Activated naive CD4-positive, alpha-beta T cell treated with anti-CD3 and anti-CD28 coated beads, Interleukin-2, amount 50 U/mL, for 24 hours (primary cell): ENCODE measurements at regions not wholly inside any gene's neighbourhood (a gene's known extent, or its start where the extent isn't known, plus 50 kb on each side); places are given as distances from the start of the nearest gene placed in this dataset.

Experiments
- H3K27ac Mint-ChIP-seq: one replicate; pipeline ENCODE4 v1.8.0; 2021; ENCODE audit warnings: mild to moderate bottlenecking, mixed read lengths
- H3K27me3 Mint-ChIP-seq: one replicate; pipeline ENCODE4 v1.8.0; 2021; ENCODE audit warnings: mixed read lengths
- H3K36me3 Mint-ChIP-seq: one replicate; pipeline ENCODE4 v1.8.0; 2021; ENCODE audit warnings: mixed read lengths
- H3K4me1 Mint-ChIP-seq: one replicate; pipeline ENCODE4 v1.8.0; 2021; ENCODE audit warnings: mixed read lengths
- H3K4me3 Mint-ChIP-seq: one replicate; pipeline ENCODE4 v1.8.0; 2021; ENCODE audit warnings: mild to moderate bottlenecking, mixed read lengths
- H3K9me3 Mint-ChIP-seq: one replicate; pipeline ENCODE4 v1.8.0; 2021; ENCODE audit warnings: mixed read lengths

DNA sequence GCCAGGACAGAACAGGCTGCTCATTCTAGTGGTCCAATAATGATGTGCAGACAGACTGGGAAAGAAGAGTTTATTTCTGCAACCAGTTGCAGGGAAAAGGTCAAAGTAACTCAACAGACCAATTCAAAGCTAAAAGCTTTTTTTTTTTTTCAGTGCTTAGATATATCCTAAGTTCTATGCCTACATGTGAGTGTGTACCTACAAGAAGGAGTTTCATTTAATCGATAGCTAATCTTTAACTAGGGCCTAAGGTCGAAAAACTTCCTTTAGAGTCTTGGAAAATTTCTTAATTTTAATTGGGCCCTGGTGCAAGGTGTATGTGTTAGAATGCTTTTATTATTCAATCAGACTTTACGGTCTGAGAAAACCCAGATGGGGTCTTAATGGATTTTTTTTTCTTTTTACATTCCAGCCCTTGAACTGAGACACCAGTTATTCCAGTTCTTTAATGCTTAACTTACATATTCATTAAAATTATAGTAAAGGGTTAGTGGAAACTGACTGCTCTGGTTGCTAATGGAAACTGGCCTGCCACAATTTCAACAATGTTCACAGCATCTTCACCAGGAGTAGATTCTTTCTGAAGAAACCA, 365.3 kb downstream of the MTRR start:
- H3K9me3 Mint-ChIP-seq = peaks cover 4% of the 10 kb centered on the region
- no peaks in the 10 kb centered on the region for H3K27me3 Mint-ChIP-seq
- H3K36me3 Mint-ChIP-seq = no peaks in the 10 kb centered on the region
- H3K4me1 Mint-ChIP-seq = no peaks in the 10 kb centered on the region
- H3K4me3 Mint-ChIP-seq = no peak overlapping the region
- no peak overlapping the region for H3K27ac Mint-ChIP-seq

GRCh38 chr5:8238080-8238479, 369.1 kb downstream of the MTRR start:
- H3K36me3 Mint-ChIP-seq = no peaks in the 10 kb centered on the region
- H3K27me3 Mint-ChIP-seq = no peaks in the 10 kb centered on the region
- peaks cover 4% of the 10 kb centered on the region for H3K9me3 Mint-ChIP-seq
- no peak overlapping the region for H3K27ac Mint-ChIP-seq
- no peaks in the 10 kb centered on the region for H3K4me1 Mint-ChIP-seq
- no peak overlapping the region for H3K4me3 Mint-ChIP-seq

- Mint-ChIP-seq H3K27me3 (no peaks in the 10 kb centered on the region), H3K4me1 (no peaks in the 10 kb centered on the region), H3K36me3 (no peaks in the 10 kb centered on the region), H3K9me3 (peaks cover 8% of the 10 kb centered on the region), H3K4me3 (no peak overlapping the region), H3K27ac (no peak overlapping the region)
Observed at GRCh38 chr5:8239198-8239597, 370.2 kb downstream of the MTRR start.

- H3K9me3 Mint-ChIP-seq = peaks cover 12% of the 10 kb centered on the region
- no peak overlapping the region for H3K27ac Mint-ChIP-seq
- H3K4me3 Mint-ChIP-seq = no peak overlapping the region
- no peaks in the 10 kb centered on the region for H3K27me3 Mint-ChIP-seq
- H3K36me3 Mint-ChIP-seq = no peaks in the 10 kb centered on the region
- H3K4me1 Mint-ChIP-seq = no peaks in the 10 kb centered on the region
Observed at GRCh38 chr5:8239646-8240045, 370.7 kb downstream of the MTRR start.

DNA sequence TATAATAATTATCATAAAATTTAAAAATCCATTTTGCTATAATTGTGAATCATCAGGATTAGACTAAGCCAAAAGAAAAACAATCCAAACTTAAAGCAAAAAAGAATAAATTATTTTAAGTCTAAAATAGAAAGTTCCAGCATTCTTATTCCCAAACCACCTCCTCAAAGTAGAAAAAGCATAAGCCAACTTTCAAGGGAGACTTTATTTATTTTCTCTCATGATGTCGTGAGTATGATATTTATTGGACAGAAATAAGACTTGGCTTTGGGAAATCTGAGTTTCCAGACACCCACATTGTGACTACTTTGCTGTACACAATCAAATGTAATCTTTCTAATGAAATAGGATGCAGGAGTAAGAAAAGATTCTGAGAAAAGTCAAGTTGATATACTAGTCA, 372.1 kb downstream of the MTRR start:
- no peak overlapping the region for H3K4me3 Mint-ChIP-seq
- H3K4me1 Mint-ChIP-seq = no peaks in the 10 kb centered on the region
- H3K9me3 Mint-ChIP-seq = peaks cover 12% of the 10 kb centered on the region
- no peaks in the 10 kb centered on the region for H3K36me3 Mint-ChIP-seq
- H3K27me3 Mint-ChIP-seq = no peaks in the 10 kb centered on the region
- H3K27ac Mint-ChIP-seq = no peak overlapping the region

DNA sequence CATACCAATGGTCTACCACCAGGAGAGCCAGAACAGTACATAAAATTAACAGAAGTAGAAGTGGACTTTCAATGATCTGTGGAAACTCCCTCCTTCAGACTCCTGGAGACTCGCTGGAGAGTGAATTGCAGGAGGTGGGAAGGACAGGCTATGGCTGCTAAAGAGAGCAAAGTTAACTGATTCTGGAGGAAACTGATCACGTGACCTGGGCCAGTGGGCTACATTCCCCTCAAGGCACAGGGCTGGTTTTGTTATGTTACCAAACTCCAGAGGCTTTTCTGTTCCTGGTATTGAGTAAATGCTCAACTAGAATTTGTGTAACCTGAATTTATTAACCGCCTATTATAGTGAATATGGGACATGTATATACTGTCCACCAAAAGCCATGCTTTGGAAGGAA, 372.6 kb downstream of the MTRR start:
- Mint-ChIP-seq H3K4me1 (no peaks in the 10 kb centered on the region), H3K27ac (no peak overlapping the region), H3K27me3 (no peaks in the 10 kb centered on the region), H3K9me3 (peaks cover 8% of the 10 kb centered on the region), H3K36me3 (no peaks in the 10 kb centered on the region), H3K4me3 (no peak overlapping the region)

- Mint-ChIP-seq H3K9me3 (peaks cover 8% of the 10 kb centered on the region), H3K4me1 (no peaks in the 10 kb centered on the region), H3K27ac (no peak overlapping the region), H3K27me3 (no peaks in the 10 kb centered on the region), H3K36me3 (no peaks in the 10 kb centered on the region), H3K4me3 (no peak overlapping the region)
Observed at GRCh38 chr5:8247049-8247899, 378.3 kb downstream of the MTRR start.

- H3K4me1 Mint-ChIP-seq = no peaks in the 10 kb centered on the region
- H3K36me3 Mint-ChIP-seq = no peaks in the 10 kb centered on the region
- H3K27ac Mint-ChIP-seq = no peak overlapping the region
- H3K27me3 Mint-ChIP-seq = no peaks in the 10 kb centered on the region
- H3K4me3 Mint-ChIP-seq = no peak overlapping the region
- H3K9me3 Mint-ChIP-seq = peaks cover 5% of the 10 kb centered on the region
Observed at GRCh38 chr5:8253376-8253775, 384.4 kb downstream of the MTRR start.

- Mint-ChIP-seq H3K4me1 (no peaks in the 10 kb centered on the region), H3K27ac (no peak overlapping the region), H3K27me3 (no peaks in the 10 kb centered on the region), H3K9me3 (peaks cover 5% of the 10 kb centered on the region), H3K4me3 (no peak overlapping the region), H3K36me3 (no peaks in the 10 kb centered on the region)
Observed at GRCh38 chr5:8254674-8255073, 385.7 kb downstream of the MTRR start.

- Mint-ChIP-seq H3K4me3 (no peak overlapping the region), H3K36me3 (no peaks in the 10 kb centered on the region), H3K27ac (no peak overlapping the region), H3K27me3 (no peaks in the 10 kb centered on the region), H3K9me3 (peaks cover 5% of the 10 kb centered on the region), H3K4me1 (no peaks in the 10 kb centered on the region)
Observed at GRCh38 chr5:8258801-8259200, 389.9 kb downstream of the MTRR start.

DNA sequence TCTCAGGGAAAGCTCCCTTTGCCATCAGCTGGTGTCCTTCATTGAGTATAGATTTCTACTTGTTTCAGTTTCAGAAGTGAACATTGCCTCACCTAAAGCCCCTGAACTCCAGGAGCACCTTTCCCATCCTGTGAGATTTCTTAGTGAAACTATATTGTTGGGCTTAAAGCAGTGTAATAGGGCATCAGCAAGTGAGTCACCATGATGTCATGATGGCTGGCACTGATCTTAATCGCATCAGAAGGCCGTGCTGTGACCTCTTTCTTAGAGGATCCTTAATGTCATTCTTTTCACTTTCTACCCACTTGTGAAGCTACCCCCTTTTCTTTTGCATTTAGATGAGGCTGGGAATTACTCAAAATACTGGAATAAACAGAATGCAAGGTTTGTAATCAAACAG, 401.3 kb downstream of the MTRR start:
- no peaks in the 10 kb centered on the region for H3K27me3 Mint-ChIP-seq
- peaks cover 4% of the 10 kb centered on the region for H3K9me3 Mint-ChIP-seq
- H3K27ac Mint-ChIP-seq = no peak overlapping the region

DNA sequence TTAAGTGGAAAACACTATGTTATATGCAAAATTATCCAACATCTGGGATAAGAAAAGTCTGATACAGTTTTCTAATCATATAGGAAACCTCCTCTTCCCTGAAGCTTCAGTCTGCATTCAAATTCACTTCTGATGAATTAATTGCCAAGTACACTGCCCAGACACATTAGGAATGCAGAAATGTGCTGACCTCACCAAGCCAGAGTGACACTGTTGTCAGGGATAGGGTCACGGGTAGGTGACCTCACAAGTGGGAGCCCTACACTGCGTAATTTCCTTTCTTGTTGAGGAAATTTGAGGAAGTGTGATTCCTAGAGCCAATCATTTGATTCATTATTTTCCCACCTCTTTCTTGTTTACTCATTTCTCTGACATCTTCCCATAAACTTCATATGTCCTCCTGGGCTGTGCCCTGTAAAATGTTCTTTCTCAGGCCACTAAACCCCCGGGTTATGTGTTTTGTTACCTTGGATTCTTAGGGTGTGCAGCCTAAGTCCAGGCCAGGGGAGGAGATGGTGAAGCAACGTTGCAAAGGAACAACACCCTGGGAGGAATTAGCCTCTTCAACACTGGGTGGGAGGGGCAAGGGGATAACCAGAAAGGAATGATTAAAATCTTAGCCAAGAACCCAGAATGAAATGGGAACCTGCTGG, 411.9 kb downstream of the MTRR start:
- no peak overlapping the region for H3K4me3 Mint-ChIP-seq
- H3K4me1 Mint-ChIP-seq = no peaks in the 10 kb centered on the region
- H3K36me3 Mint-ChIP-seq = no peaks in the 10 kb centered on the region
- no peaks in the 10 kb centered on the region for H3K27me3 Mint-ChIP-seq
- peaks cover 5% of the 10 kb centered on the region for H3K9me3 Mint-ChIP-seq
- H3K27ac Mint-ChIP-seq = no peak overlapping the region

More for the DNA sequence above, 401.3 kb downstream of the MTRR start:
- no peak overlapping the region for H3K4me3 Mint-ChIP-seq
- H3K36me3 Mint-ChIP-seq = no peaks in the 10 kb centered on the region
- H3K4me1 Mint-ChIP-seq = no peaks in the 10 kb centered on the region

- no peak overlapping the region for H3K4me3 Mint-ChIP-seq
- H3K27ac Mint-ChIP-seq = no peak overlapping the region
- no peaks in the 10 kb centered on the region for H3K27me3 Mint-ChIP-seq
- H3K9me3 Mint-ChIP-seq = no peaks in the 10 kb centered on the region
- H3K36me3 Mint-ChIP-seq = no peaks in the 10 kb centered on the region
- H3K4me1 Mint-ChIP-seq = no peaks in the 10 kb centered on the region
Observed at GRCh38 chr5:8288334-8288733, 419.4 kb downstream of the MTRR start.

DNA sequence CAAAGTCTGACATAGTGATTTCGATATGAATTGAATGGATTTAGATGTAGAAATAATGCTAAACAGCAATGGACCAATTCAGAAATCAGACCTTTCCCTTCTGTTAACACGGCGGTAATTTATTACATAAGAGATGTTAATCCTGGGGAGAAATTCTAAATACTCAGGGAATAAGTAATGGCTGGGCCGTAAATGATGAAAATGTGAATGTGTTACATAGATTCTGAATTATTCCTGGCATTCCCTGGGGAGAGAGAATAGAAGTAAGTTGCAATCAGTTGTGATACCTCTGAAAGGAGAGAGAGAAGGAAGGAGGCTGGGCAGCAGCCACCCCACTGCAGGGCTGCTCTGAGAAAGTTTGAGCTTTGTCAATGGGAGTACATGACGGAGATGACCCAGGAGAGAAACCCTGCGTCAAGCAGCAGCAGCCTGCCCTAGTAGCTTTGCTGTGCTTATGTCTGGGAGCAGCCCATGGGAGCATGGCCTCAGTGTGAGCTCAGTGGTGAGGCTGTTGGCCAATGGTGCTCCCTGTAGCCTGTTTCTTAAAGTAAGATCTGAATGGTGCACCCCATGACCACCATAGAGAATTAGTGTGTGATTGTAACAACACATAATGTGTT, 420.1 kb downstream of the MTRR start:
- Mint-ChIP-seq H3K27me3 (no peaks in the 10 kb centered on the region), H3K27ac (no peak overlapping the region), H3K4me1 (no peaks in the 10 kb centered on the region), H3K4me3 (no peak overlapping the region), H3K9me3 (no peaks in the 10 kb centered on the region), H3K36me3 (no peaks in the 10 kb centered on the region)

- H3K27me3 Mint-ChIP-seq = no peaks in the 10 kb centered on the region
- no peak overlapping the region for H3K4me3 Mint-ChIP-seq
- no peaks in the 10 kb centered on the region for H3K4me1 Mint-ChIP-seq
- no peaks in the 10 kb centered on the region for H3K9me3 Mint-ChIP-seq
- no peak overlapping the region for H3K27ac Mint-ChIP-seq
- no peaks in the 10 kb centered on the region for H3K36me3 Mint-ChIP-seq
Observed at GRCh38 chr5:8289779-8290178, 420.8 kb downstream of the MTRR start.

- H3K27ac Mint-ChIP-seq = no peak overlapping the region
- H3K4me1 Mint-ChIP-seq = no peaks in the 10 kb centered on the region
- no peaks in the 10 kb centered on the region for H3K9me3 Mint-ChIP-seq
- no peaks in the 10 kb centered on the region for H3K36me3 Mint-ChIP-seq
- H3K4me3 Mint-ChIP-seq = no peak overlapping the region
- no peaks in the 10 kb centered on the region for H3K27me3 Mint-ChIP-seq
Observed at GRCh38 chr5:8290721-8291120, 421.8 kb downstream of the MTRR start.
